Mesodermal cell (in vitro differentiated cells): ENCODE measurements at regions not wholly inside any gene's neighbourhood (a gene's known extent, or its start where the extent isn't known, plus 50 kb on each side); places are given as distances from the start of the nearest gene placed in this dataset.

Experiments used
- H3K27ac ChIP-seq: 2 replicates; pipeline ENCODE4 v1.7.0; 2013; ENCODE audit warnings: mild to moderate bottlenecking, low read depth, low read length, moderate library complexity; ENCODE audit not compliant: severe bottlenecking
- H3K36me3 ChIP-seq: 2 replicates; pipeline ENCODE4 v1.7.1; 2013; ENCODE audit warnings: mild to moderate bottlenecking, low read length, moderate library complexity; ENCODE audit not compliant: control insufficient read depth, insufficient read depth
- H3K4me1 ChIP-seq: one replicate; pipeline ENCODE4 v1.7.1; 2013; ENCODE audit warnings: mild to moderate bottlenecking, low read length; ENCODE audit not compliant: insufficient read depth, control insufficient read depth, poor library complexity, severe bottlenecking
- H3K4me3 ChIP-seq: 2 replicates; pipeline ENCODE4 v1.7.0; 2013; ENCODE audit warnings: low read length, control low read depth, mild to moderate bottlenecking; ENCODE audit not compliant: insufficient read depth, poor library complexity, severe bottlenecking; ENCODE audit errors: extremely low read depth
- H3K9me3 ChIP-seq: 2 replicates; pipeline ENCODE4 v1.7.1; 2013; ENCODE audit warnings: mild to moderate bottlenecking, low read length, moderate library complexity; ENCODE audit not compliant: control insufficient read depth
- WGBS, 2 experiments: methylation state at CpG; one replicate each; pipeline ENCODE4 v1.1.5; 2013; ENCODE audit warnings: missing lambda C conversion rate in 2 of 2; ENCODE audit not compliant: insufficient coverage in 2 of 2; 5-methylcytosine and 5-hydroxymethylcytosine counted together

- Histone ChIP-seq H3K36me3 (no peaks in the 10 kb centered on the region), H3K9me3 (no peaks in the 10 kb centered on the region), H3K27ac (no peak overlapping the region), H3K4me1 (no peaks in the 10 kb centered on the region), H3K4me3 (no peak overlapping the region)
- WGBS, 2 experiments = no CpG with 5 or more reads among the region's 2 CpGs
These were observed 285.2 kb upstream of the ARX start for GRCh38 chrX:25300994-25301393.

- H3K36me3 ChIP-seq = no peaks in the 10 kb centered on the region
- WGBS, 2 experiments = no CpG with 5 or more reads among the region's 1 CpG
- no peak overlapping the region for H3K4me3 ChIP-seq
- H3K4me1 ChIP-seq = no peaks in the 10 kb centered on the region
- no peaks in the 10 kb centered on the region for H3K9me3 ChIP-seq
- no peak overlapping the region for H3K27ac ChIP-seq
These were observed 281.1 kb upstream of the ARX start for GRCh38 chrX:25296850-25297249.

GRCh38 chrX:25295466-25295865, 279.7 kb upstream of the ARX start:
- H3K36me3 ChIP-seq = no peaks in the 10 kb centered on the region
- H3K9me3 ChIP-seq = no peaks in the 10 kb centered on the region
- H3K4me1 ChIP-seq = no peaks in the 10 kb centered on the region
- WGBS, 2 experiments = 100% methylated on average over 1 of the region's 4 CpGs; no CpG with 5 or more reads in 1 of the 2 experiments
- no peak overlapping the region for H3K27ac ChIP-seq
- no peak overlapping the region for H3K4me3 ChIP-seq

GRCh38 chrX:25290132-25290531, 274.4 kb upstream of the ARX start:
- no peak overlapping the region for H3K4me3 ChIP-seq
- no peaks in the 10 kb centered on the region for H3K4me1 ChIP-seq
- H3K9me3 ChIP-seq = no peaks in the 10 kb centered on the region
- no peak overlapping the region for H3K27ac ChIP-seq
- no peaks in the 10 kb centered on the region for H3K36me3 ChIP-seq
- WGBS, 2 experiments = no CpG with 5 or more reads among the region's 1 CpG

- no peak overlapping the region for H3K4me3 ChIP-seq
- H3K27ac ChIP-seq = no peak overlapping the region
- no peaks in the 10 kb centered on the region for H3K4me1 ChIP-seq
- H3K36me3 ChIP-seq = no peaks in the 10 kb centered on the region
- no CpG with 5 or more reads among the region's 1 CpG for WGBS, 2 experiments
- no peaks in the 10 kb centered on the region for H3K9me3 ChIP-seq
These were observed 272.9 kb upstream of the ARX start for GRCh38 chrX:25288676-25289075.

- WGBS, 2 experiments = no CpG with 5 or more reads among the region's 1 CpG
- Histone ChIP-seq H3K4me1 (no peaks in the 10 kb centered on the region), H3K4me3 (no peak overlapping the region), H3K27ac (no peak overlapping the region), H3K9me3 (no peaks in the 10 kb centered on the region), H3K36me3 (no peaks in the 10 kb centered on the region)
These were observed 271.8 kb upstream of the ARX start for GRCh38 chrX:25287521-25287920.

GRCh38 chrX:25285598-25285997, 269.8 kb upstream of the ARX start:
- H3K36me3 ChIP-seq = no peaks in the 10 kb centered on the region
- H3K4me1 ChIP-seq = no peaks in the 10 kb centered on the region
- H3K27ac ChIP-seq = no peak overlapping the region
- no peak overlapping the region for H3K4me3 ChIP-seq
- 100% methylated on average over 1 of the region's 4 CpGs; no CpG with 5 or more reads in 1 of the 2 experiments for WGBS, 2 experiments
- no peaks in the 10 kb centered on the region for H3K9me3 ChIP-seq

GRCh38 chrX:25279510-25279909, 263.7 kb upstream of the ARX start:
- Histone ChIP-seq H3K27ac (no peak overlapping the region), H3K36me3 (no peaks in the 10 kb centered on the region), H3K4me1 (no peaks in the 10 kb centered on the region), H3K9me3 (no peaks in the 10 kb centered on the region), H3K4me3 (no peak overlapping the region)
- no CpG with 5 or more reads among the region's 1 CpG for WGBS, 2 experiments

- Histone ChIP-seq H3K9me3 (no peaks in the 10 kb centered on the region), H3K4me3 (no peak overlapping the region), H3K36me3 (no peaks in the 10 kb centered on the region), H3K4me1 (no peaks in the 10 kb centered on the region), H3K27ac (no peak overlapping the region)
These were observed 262.6 kb upstream of the ARX start for GRCh38 chrX:25278341-25278740.

GRCh38 chrX:25277574-25277973, 261.8 kb upstream of the ARX start:
- H3K4me1 ChIP-seq = no peaks in the 10 kb centered on the region
- no peaks in the 10 kb centered on the region for H3K36me3 ChIP-seq
- no peak overlapping the region for H3K4me3 ChIP-seq
- WGBS, 2 experiments = 100% methylated on average over 1 of the region's 3 CpGs; no CpG with 5 or more reads in 1 of the 2 experiments
- H3K9me3 ChIP-seq = no peaks in the 10 kb centered on the region
- no peak overlapping the region for H3K27ac ChIP-seq

- H3K36me3 ChIP-seq = no peaks in the 10 kb centered on the region
- no peaks in the 10 kb centered on the region for H3K9me3 ChIP-seq
- H3K4me1 ChIP-seq = no peaks in the 10 kb centered on the region
- no CpG with 5 or more reads among the region's 3 CpGs for WGBS, 2 experiments
- H3K27ac ChIP-seq = no peak overlapping the region
- no peak overlapping the region for H3K4me3 ChIP-seq
These were observed 259.4 kb upstream of the ARX start for GRCh38 chrX:25275159-25275558.

- Histone ChIP-seq H3K27ac (no peak overlapping the region), H3K36me3 (no peaks in the 10 kb centered on the region), H3K4me1 (no peaks in the 10 kb centered on the region), H3K4me3 (no peak overlapping the region), H3K9me3 (no peaks in the 10 kb centered on the region)
- no CpG with 5 or more reads among the region's 2 CpGs for WGBS, 2 experiments
These were observed 225.7 kb upstream of the ARX start for GRCh38 chrX:25241461-25241860.
